ENCODE measurements at regions not wholly inside any gene's neighbourhood (a gene's known extent, or its start where the extent isn't known, plus 50 kb on each side); places are given as distances from the start of the nearest gene placed in this dataset.

DNA sequence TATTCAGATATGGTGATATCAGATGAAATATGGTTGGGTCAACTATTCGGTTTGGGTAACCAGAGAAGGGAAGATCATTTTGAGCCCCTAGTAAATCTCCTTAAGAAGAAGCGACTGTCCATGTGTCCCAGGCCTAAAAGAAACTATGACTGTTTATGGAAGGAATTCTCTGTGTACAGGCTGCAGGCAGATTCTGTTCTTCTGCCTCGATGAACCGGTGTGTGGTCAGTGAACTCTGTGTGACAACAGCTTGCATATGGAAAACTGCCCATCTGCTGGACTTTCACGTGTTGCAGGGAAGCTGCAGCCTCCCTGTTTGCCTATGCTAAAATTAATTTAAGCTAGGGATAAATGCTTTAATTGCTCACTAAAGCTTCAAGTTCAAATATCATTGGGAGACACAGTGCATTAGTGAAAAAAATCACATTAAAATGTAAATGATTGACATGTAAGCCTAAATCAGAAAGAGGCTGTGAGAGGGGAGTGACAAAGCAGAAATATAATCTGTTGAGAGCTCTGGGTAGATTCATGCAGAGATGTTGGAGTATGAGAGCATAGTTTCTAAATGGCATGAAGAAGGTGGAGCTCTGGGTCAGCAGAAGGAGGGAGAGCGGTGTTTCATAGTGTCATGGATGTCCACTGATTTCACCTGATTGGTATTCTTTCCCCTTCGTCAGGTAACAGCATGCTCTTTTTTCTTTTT is 65.4 kb upstream of the PFN2 start:
- H3K4me1 Mint-ChIP-seq (ENCODE audit: low read depth): no peaks in the 10 kb centered on the region
- no peak for DNase-seq
- H3K27me3 Mint-ChIP-seq (ENCODE audit: low read depth): peaks cover 19% of the 10 kb centered on the region
- peaks cover 0 to 2% of the 10 kb centered on the region in 2 donors for H3K9me3 Mint-ChIP-seq
- no peak for ATAC-seq (replicated peaks in 1 of 2)
- H3K36me3 Mint-ChIP-seq (ENCODE audit: insufficient read depth in 2 of 2): no peaks in the 10 kb centered on the region
- no peak overlapping the region for H3K4me3 Mint-ChIP-seq
- no peak overlapping the region for H3K27ac Mint-ChIP-seq

DNA sequence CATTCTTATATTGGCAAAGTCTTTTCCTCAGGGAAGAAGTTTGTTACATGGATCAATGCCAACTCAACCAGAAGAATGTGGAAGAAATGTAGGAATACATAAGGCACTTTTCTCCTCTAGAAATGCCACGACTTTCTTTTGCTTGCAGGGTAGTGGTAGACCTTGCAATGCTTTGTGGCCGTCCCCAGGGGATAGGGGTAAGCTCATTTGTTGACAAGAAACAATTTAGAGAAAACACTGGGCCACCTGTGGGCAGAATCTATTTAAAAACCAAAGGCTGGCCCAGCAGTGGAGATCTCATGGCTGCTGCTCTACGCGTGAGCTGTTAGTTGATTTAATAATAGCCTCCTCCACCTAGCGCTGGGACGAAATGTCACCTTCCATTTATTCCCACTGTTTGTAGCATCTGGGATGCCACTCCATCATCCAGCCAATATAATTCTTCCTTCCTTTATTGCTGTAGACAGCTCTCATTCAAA is 64.6 kb upstream of the PFN2 start:
- H3K27ac Mint-ChIP-seq: no peak overlapping the region
- H3K27me3 Mint-ChIP-seq (ENCODE audit: low read depth): peaks cover 15% of the 10 kb centered on the region
- H3K4me1 Mint-ChIP-seq (ENCODE audit: low read depth): no peaks in the 10 kb centered on the region
- ATAC-seq (replicated peaks in 1 of 2) (no peak), DNase-seq (no peak)
- no peaks in the 10 kb centered on the region for H3K36me3 Mint-ChIP-seq (ENCODE audit: insufficient read depth in 2 of 2)
- peaks cover 0 to 2% of the 10 kb centered on the region in 2 donors for H3K9me3 Mint-ChIP-seq
- no peak overlapping the region for H3K4me3 Mint-ChIP-seq

DNA sequence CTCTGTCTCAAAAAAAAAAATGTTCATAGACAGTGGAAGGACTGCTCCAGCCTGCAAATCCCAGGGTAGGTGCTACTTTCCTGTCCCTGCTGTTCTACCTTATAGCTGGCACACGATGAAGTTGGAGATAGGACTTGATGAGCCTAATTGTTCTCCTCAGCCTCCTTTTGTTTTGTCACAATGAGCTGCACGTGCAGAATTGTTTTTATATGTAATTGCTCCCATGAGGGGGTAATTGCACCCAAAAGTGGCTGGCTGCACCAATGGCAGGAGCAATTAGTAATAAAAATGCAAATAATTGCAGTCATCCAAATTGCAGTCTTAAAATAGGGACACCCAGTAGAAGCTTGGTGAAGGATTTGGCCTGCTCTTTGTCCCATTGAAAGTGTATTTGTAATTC is 63.0 kb upstream of the PFN2 start:
- H3K9me3 Mint-ChIP-seq: peaks cover 0 to 2% of the 10 kb centered on the region in 2 donors
- no peak for DNase-seq

GRCh38 chr3:150030841-150031240 is 60.1 kb upstream of the PFN2 start:
- Mint-ChIP-seq H3K27ac (no peak overlapping the region), H3K4me1 (ENCODE audit: low read depth) (no peaks in the 10 kb centered on the region), H3K9me3 (peaks cover 6 to 8% of the 10 kb centered on the region in 2 donors), H3K4me3 (no peak overlapping the region), H3K27me3 (ENCODE audit: low read depth) (peaks cover 31% of the 10 kb centered on the region), H3K36me3 (ENCODE audit: insufficient read depth in 2 of 2) (no peaks in the 10 kb centered on the region)
- DNase-seq (no peak), ATAC-seq (replicated peaks in 1 of 2) (no peak)

More for the DNA sequence above, 63.0 kb upstream of the PFN2 start:
- Mint-ChIP-seq H3K27me3 (ENCODE audit: low read depth) (peaks cover 21% of the 10 kb centered on the region), H3K36me3 (ENCODE audit: insufficient read depth in 2 of 2) (no peaks in the 10 kb centered on the region), H3K27ac (no peak overlapping the region), H3K4me1 (ENCODE audit: low read depth) (no peaks in the 10 kb centered on the region), H3K4me3 (no peak overlapping the region)
- ATAC-seq (replicated peaks in 1 of 2): no peak

DNA sequence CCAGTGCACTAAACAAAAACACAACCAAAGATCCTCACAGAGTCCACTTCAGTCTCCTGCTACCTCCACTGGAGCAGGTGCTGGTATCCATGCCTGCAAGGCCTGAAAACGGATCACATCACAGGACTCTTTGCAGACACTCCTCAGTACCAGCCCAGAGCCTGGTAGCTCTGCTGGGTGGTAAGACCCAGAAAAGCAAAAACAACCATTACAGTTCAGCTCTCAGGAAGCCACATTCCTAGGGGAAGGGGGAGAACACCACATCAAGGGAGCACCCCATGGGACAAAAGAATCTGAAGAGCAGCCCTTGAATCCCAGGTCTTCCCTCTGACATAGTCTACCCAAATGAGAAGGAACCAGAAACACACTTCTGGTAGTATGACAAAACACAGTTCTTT is 52.5 kb upstream of the PFN2 start:
- no peak for ATAC-seq (replicated peaks in 1 of 2)
- H3K4me1 Mint-ChIP-seq (ENCODE audit: low read depth): no peaks in the 10 kb centered on the region

GRCh38 chr3:150022381-150023238 is 51.9 kb upstream of the PFN2 start:
- no peak overlapping the region for H3K4me3 Mint-ChIP-seq
- no peak for DNase-seq

More for the DNA sequence above, 52.5 kb upstream of the PFN2 start:
- Mint-ChIP-seq H3K9me3 (peaks cover 11 to 15% of the 10 kb centered on the region in 2 donors), H3K36me3 (ENCODE audit: insufficient read depth in 2 of 2) (peaks cover 4 to 7% of the 10 kb centered on the region in 2 donors), H3K27ac (no peak overlapping the region), H3K4me3 (no peak overlapping the region), H3K27me3 (ENCODE audit: low read depth) (peaks cover 28% of the 10 kb centered on the region)
- no peak for DNase-seq

GRCh38 chr3:150020527-150020926 is 49.8 kb upstream of the PFN2 start:
- DNase-seq (no peak), ATAC-seq (replicated peaks in 1 of 2) (no peak)
- Mint-ChIP-seq H3K4me1 (ENCODE audit: low read depth) (no peaks in the 10 kb centered on the region), H3K27ac (no peak overlapping the region), H3K9me3 (peaks cover 6% of the 10 kb centered on the region in 2 donors), H3K4me3 (no peak overlapping the region), H3K27me3 (ENCODE audit: low read depth) (peaks cover 21% of the 10 kb centered on the region), H3K36me3 (ENCODE audit: insufficient read depth in 2 of 2) (peaks cover 4 to 7% of the 10 kb centered on the region in 2 donors)

More at GRCh38 chr3:150022381-150023238, 51.9 kb upstream of the PFN2 start:
- ATAC-seq (replicated peaks in 1 of 2): no peak
- no peak overlapping the region for H3K27ac Mint-ChIP-seq
- H3K27me3 Mint-ChIP-seq (ENCODE audit: low read depth): peaks cover 22% of the 10 kb centered on the region
- no peaks in the 10 kb centered on the region for H3K4me1 Mint-ChIP-seq (ENCODE audit: low read depth)
- peaks cover 4 to 7% of the 10 kb centered on the region in 2 donors for H3K36me3 Mint-ChIP-seq (ENCODE audit: insufficient read depth in 2 of 2)
- peaks cover 9 to 10% of the 10 kb centered on the region in 2 donors for H3K9me3 Mint-ChIP-seq

Measured in activated T-cell treated with anti-CD3 and anti-CD28 coated beads, Interleukin-2, amount 50 U/mL, for 72 hours (primary cell).